ENCODE measurements at regions not wholly inside any gene's neighbourhood (a gene's known extent, or its start where the extent isn't known, plus 50 kb on each side); places are given as distances from the start of the nearest gene placed in this dataset.
"Not testable (repeated sequence)": the region's sequence is repeated elsewhere in the genome, so short reads cannot be mapped to it uniquely, and the experiment has no call there.

- no peak for DNase-seq (ENCODE audit: low read depth in 2 of 2)
These were observed 320.1 kb downstream of the BCOR start for GRCh38 chrX:39777623-39778025.

GRCh38 chrX:39779952-39780783 lies 317.6 kb downstream of the BCOR start:
- no peak for DNase-seq (ENCODE audit: low read depth in 2 of 2)

GRCh38 chrX:39782276-39782675 lies 315.5 kb downstream of the BCOR start:
- DNase-seq (ENCODE audit: low read depth in 2 of 2) = no peak

- DNase-seq (ENCODE audit: low read depth in 2 of 2) = no peak
These were observed 309.8 kb downstream of the BCOR start for GRCh38 chrX:39787999-39788398.

GRCh38 chrX:39788521-39788920 lies 309.2 kb downstream of the BCOR start:
- DNase-seq (ENCODE audit: low read depth in 2 of 2) = no peak

- no peak for DNase-seq (ENCODE audit: low read depth in 2 of 2)
These were observed 306.1 kb downstream of the BCOR start for GRCh38 chrX:39791691-39792090.

GRCh38 chrX:39795605-39796004 lies 302.2 kb downstream of the BCOR start:
- no peak for DNase-seq (ENCODE audit: low read depth in 2 of 2)

- DNase-seq (ENCODE audit: low read depth in 2 of 2) = no peak
These were observed 300.9 kb downstream of the BCOR start for GRCh38 chrX:39796856-39797255.

- DNase-seq (ENCODE audit: low read depth in 2 of 2) = not testable (repeated sequence)
These were observed 299.3 kb downstream of the BCOR start for GRCh38 chrX:39798488-39798887.

- DNase-seq (ENCODE audit: low read depth in 2 of 2) = no peak
These were observed 295.4 kb downstream of the BCOR start for GRCh38 chrX:39802354-39802753.

- DNase-seq (ENCODE audit: low read depth in 2 of 2) = no peak
These were observed 294.9 kb downstream of the BCOR start for GRCh38 chrX:39802908-39803307.

- DNase-seq (ENCODE audit: low read depth in 2 of 2) = no peak
These were observed 292.7 kb downstream of the BCOR start for GRCh38 chrX:39805022-39805421.

GRCh38 chrX:39805825-39806224 lies 291.9 kb downstream of the BCOR start:
- DNase-seq (ENCODE audit: low read depth in 2 of 2) = no peak

GRCh38 chrX:39808471-39808917 lies 289.3 kb downstream of the BCOR start:
- peak; percentile 65 to 76 for DNase-seq (ENCODE audit: low read depth in 2 of 2)

GRCh38 chrX:39809331-39809730 lies 288.4 kb downstream of the BCOR start:
- peak in 1 of 2 donors; percentile 79 for DNase-seq (ENCODE audit: low read depth in 2 of 2)

GRCh38 chrX:39810901-39811300 lies 286.9 kb downstream of the BCOR start:
- no peak for DNase-seq (ENCODE audit: low read depth in 2 of 2)

- DNase-seq (ENCODE audit: low read depth in 2 of 2) = peak in 1 of 2 donors; percentile 7
These were observed 286.4 kb downstream of the BCOR start for GRCh38 chrX:39811376-39811775.

GRCh38 chrX:39813631-39814277 lies 284.0 kb downstream of the BCOR start:
- peak; percentile 62 to 87 for DNase-seq (ENCODE audit: low read depth in 2 of 2)

- peak; percentile 33 to 63 for DNase-seq (ENCODE audit: low read depth in 2 of 2)
These were observed 283.4 kb downstream of the BCOR start for GRCh38 chrX:39814391-39814790.

GRCh38 chrX:39815631-39816030 lies 282.1 kb downstream of the BCOR start:
- DNase-seq (ENCODE audit: low read depth in 2 of 2) = no peak

GRCh38 chrX:39816871-39817731 lies 280.7 kb downstream of the BCOR start:
- DNase-seq (ENCODE audit: low read depth in 2 of 2) = no peak

Data from lung microvascular endothelial cell (primary cell).